ENCODE measurements at regions not wholly inside any gene's neighbourhood (a gene's known extent, or its start where the extent isn't known, plus 50 kb on each side); places are given as distances from the start of the nearest gene placed in this dataset.
A peak's percentile ranks its signal among the peaks of the same experiment; 100 is the strongest.
"Not testable (repeated sequence)": the region's sequence is repeated elsewhere in the genome, so short reads cannot be mapped to it uniquely, and the experiment has no call there.

GRCh38 chr1:118828038-118828437, 160.1 kb downstream of the TBX15 start:
- no peak for DNase-seq (ENCODE audit: extremely low read depth in 1 of 11, low read depth in 9 of 11, low spot score in 4 of 11)

GRCh38 chr1:118827636-118828035, 160.5 kb downstream of the TBX15 start:
- DNase-seq (ENCODE audit: extremely low read depth in 1 of 11, low read depth in 9 of 11, low spot score in 4 of 11), result peak in 1 of 11 donors; percentile 11

- DNase-seq (ENCODE audit: extremely low read depth in 1 of 11, low read depth in 9 of 11, low spot score in 4 of 11), result no peak
These were observed 160.9 kb downstream of the TBX15 start for GRCh38 chr1:118827207-118827606.

GRCh38 chr1:118826669-118827068, 161.5 kb downstream of the TBX15 start:
- DNase-seq (ENCODE audit: extremely low read depth in 1 of 11, low read depth in 9 of 11, low spot score in 4 of 11), result no peak

GRCh38 chr1:118825619-118826018, 162.5 kb downstream of the TBX15 start:
- DNase-seq (ENCODE audit: extremely low read depth in 1 of 11, low read depth in 9 of 11, low spot score in 4 of 11), result no peak

GRCh38 chr1:118821801-118822200, 166.3 kb downstream of the TBX15 start:
- DNase-seq (ENCODE audit: extremely low read depth in 1 of 11, low read depth in 9 of 11, low spot score in 4 of 11), result no peak

- no peak for DNase-seq (ENCODE audit: extremely low read depth in 1 of 11, low read depth in 9 of 11, low spot score in 4 of 11)
These were observed 167.3 kb downstream of the TBX15 start for GRCh38 chr1:118820864-118821263.

GRCh38 chr1:118815909-118816308, 172.2 kb downstream of the TBX15 start:
- no peak for DNase-seq (ENCODE audit: extremely low read depth in 1 of 11, low read depth in 9 of 11, low spot score in 4 of 11)

- DNase-seq (ENCODE audit: extremely low read depth in 1 of 11, low read depth in 9 of 11, low spot score in 4 of 11), result no peak
These were observed 175.6 kb downstream of the TBX15 start for GRCh38 chr1:118812555-118812954.

GRCh38 chr1:118811156-118811555, 177.0 kb downstream of the TBX15 start:
- no peak for DNase-seq (ENCODE audit: extremely low read depth in 1 of 11, low read depth in 9 of 11, low spot score in 4 of 11)

- DNase-seq (ENCODE audit: extremely low read depth in 1 of 11, low read depth in 9 of 11, low spot score in 4 of 11), result no peak
These were observed 178.6 kb downstream of the TBX15 start for GRCh38 chr1:118809586-118809985.

GRCh38 chr1:118803128-118803527, 185.0 kb downstream of the TBX15 start:
- not testable (repeated sequence) for DNase-seq (ENCODE audit: extremely low read depth in 1 of 11, low read depth in 9 of 11, low spot score in 4 of 11)

- DNase-seq (ENCODE audit: extremely low read depth in 1 of 11, low read depth in 9 of 11, low spot score in 4 of 11), result no peak
These were observed 196.9 kb downstream of the TBX15 start for GRCh38 chr1:118791094-118791691.

GRCh38 chr1:118788463-118788862, 199.7 kb downstream of the TBX15 start:
- DNase-seq (ENCODE audit: extremely low read depth in 1 of 11, low read depth in 9 of 11, low spot score in 4 of 11), result peak; percentile 19 to 64 (median 32)

- no peak for DNase-seq (ENCODE audit: extremely low read depth in 1 of 11, low read depth in 9 of 11, low spot score in 4 of 11)
These were observed 201.5 kb downstream of the TBX15 start for GRCh38 chr1:118786454-118787155.

GRCh38 chr1:118785246-118785645, 202.9 kb downstream of the TBX15 start:
- DNase-seq (ENCODE audit: extremely low read depth in 1 of 11, low read depth in 9 of 11, low spot score in 4 of 11), result no peak

- no peak for DNase-seq (ENCODE audit: extremely low read depth in 1 of 11, low read depth in 9 of 11, low spot score in 4 of 11)
These were observed 204.9 kb downstream of the TBX15 start for GRCh38 chr1:118783095-118783758.

- no peak for DNase-seq (ENCODE audit: extremely low read depth in 1 of 11, low read depth in 9 of 11, low spot score in 4 of 11)
These were observed 214.5 kb downstream of the TBX15 start for GRCh38 chr1:118773656-118774055.

GRCh38 chr1:118767971-118768370, 220.2 kb downstream of the TBX15 start:
- no peak for DNase-seq (ENCODE audit: extremely low read depth in 1 of 11, low read depth in 9 of 11, low spot score in 4 of 11)

- no peak for DNase-seq (ENCODE audit: extremely low read depth in 1 of 11, low read depth in 9 of 11, low spot score in 4 of 11)
These were observed 234.2 kb downstream of the TBX15 start for GRCh38 chr1:118753976-118754375.

Measured in renal cortex interstitium (tissue), 11 donors.